Kidney (tissue), 13 donors: ENCODE measurements at regions not wholly inside any gene's neighbourhood (a gene's known extent, or its start where the extent isn't known, plus 50 kb on each side); places are given as distances from the start of the nearest gene placed in this dataset.

ENCODE experiments used
- DNase-seq, 5 donors: peaks; one replicate each; pipeline ENCODE4 v3.0.0-alpha.2; 2013 to 2020
- FAIRE-seq: peaks from 2 replicates; lab custom pipeline; 2012; peaks lifted over from hg19 to GRCh38; lab: Jason Lieb, UNC
- H3K27ac ChIP-seq, 2 donors: one replicate each; pipeline ENCODE4 v1.7.0; 2013; ENCODE audit warnings: low read depth in 2 of 2, low read length in 2 of 2, inconsistent platforms in 1 of 2
- H3K27me3 ChIP-seq: one replicate; pipeline ENCODE4 v1.7.1; 2013; ENCODE audit warnings: low read length, inconsistent platforms; ENCODE audit not compliant: control insufficient read depth, insufficient read depth
- H3K36me3 ChIP-seq, 3 donors: one replicate each; pipeline versions ENCODE4 v1.7.0 to v1.7.1; 2013; ENCODE audit warnings: low read length in 3 of 3, control low read depth in 1 of 3, inconsistent platforms in 1 of 3; ENCODE audit not compliant: insufficient read depth in 3 of 3, control insufficient read depth in 2 of 3
- H3K4me1 ChIP-seq, 3 donors: one replicate each; pipeline versions ENCODE4 v1.7.0 to v1.7.1; 2013; ENCODE audit warnings: low read length in 3 of 3, inconsistent platforms in 1 of 3, low read depth in 1 of 3; ENCODE audit not compliant: control insufficient read depth in 2 of 3, insufficient read depth in 2 of 3
- H3K4me3 ChIP-seq, 3 donors: one replicate each; pipeline versions ENCODE4 v1.7.0 to v1.8.1; 2013; ENCODE audit warnings: low read length in 3 of 3, control low read depth in 1 of 3, inconsistent platforms in 1 of 3
- H3K9ac ChIP-seq, 3 donors: one replicate each; pipeline versions ENCODE4 v1.7.0 to v1.7.1; 2013; ENCODE audit warnings: low read length in 3 of 3, control low read depth in 1 of 3, inconsistent platforms in 1 of 3
- H3K9me3 ChIP-seq, 3 donors: one replicate each; pipeline versions ENCODE4 v1.7.0 to v1.7.1; 2013; ENCODE audit warnings: low read length in 3 of 3, control low read depth in 1 of 3, inconsistent platforms in 1 of 3; ENCODE audit not compliant: control insufficient read depth in 2 of 3, insufficient read depth in 1 of 3
- intact Hi-C: fragments of 100-400 bp; cut with DNase I; formaldehyde crosslinking; loops from one replicate; pipeline ENCODE4 v1.11.1; 2022
- TF ChIP-seq, protein P1 (sequence below): IDR thresholded peaks from 3 replicates; pipeline ENCODE4 v1.5.1; 2012; ENCODE audit warnings: mild to moderate bottlenecking, moderate library complexity, borderline replicate concordance; ENCODE audit not compliant: insufficient read depth; ENCODE audit errors: extremely low read depth
- donor health status: control.
- donor health status: control.
- donor health status: control.
- donor health status: control.
- donor health status: control.
- donor health status: DM: yes; HTN: yes; CAD: no.
- donor health status: Normal renal cell carcinoma (clear cell type).

- Histone ChIP-seq H3K9me3 (no peaks in the 10 kb centered on the region), H3K27ac (no peak overlapping the region), H3K4me1 (no peaks in the 10 kb centered on the region), H3K9ac (no peak overlapping the region), H3K4me3 (no peak overlapping the region), H3K36me3 (no peaks in the 10 kb centered on the region), H3K27me3 (no peaks in the 10 kb centered on the region)
- DNase-seq (peak in 1 of 5 donors; percentile 59), FAIRE-seq (no peak)
- intact Hi-C loops = no loop called here
- TF ChIP-seq, protein P1, sequence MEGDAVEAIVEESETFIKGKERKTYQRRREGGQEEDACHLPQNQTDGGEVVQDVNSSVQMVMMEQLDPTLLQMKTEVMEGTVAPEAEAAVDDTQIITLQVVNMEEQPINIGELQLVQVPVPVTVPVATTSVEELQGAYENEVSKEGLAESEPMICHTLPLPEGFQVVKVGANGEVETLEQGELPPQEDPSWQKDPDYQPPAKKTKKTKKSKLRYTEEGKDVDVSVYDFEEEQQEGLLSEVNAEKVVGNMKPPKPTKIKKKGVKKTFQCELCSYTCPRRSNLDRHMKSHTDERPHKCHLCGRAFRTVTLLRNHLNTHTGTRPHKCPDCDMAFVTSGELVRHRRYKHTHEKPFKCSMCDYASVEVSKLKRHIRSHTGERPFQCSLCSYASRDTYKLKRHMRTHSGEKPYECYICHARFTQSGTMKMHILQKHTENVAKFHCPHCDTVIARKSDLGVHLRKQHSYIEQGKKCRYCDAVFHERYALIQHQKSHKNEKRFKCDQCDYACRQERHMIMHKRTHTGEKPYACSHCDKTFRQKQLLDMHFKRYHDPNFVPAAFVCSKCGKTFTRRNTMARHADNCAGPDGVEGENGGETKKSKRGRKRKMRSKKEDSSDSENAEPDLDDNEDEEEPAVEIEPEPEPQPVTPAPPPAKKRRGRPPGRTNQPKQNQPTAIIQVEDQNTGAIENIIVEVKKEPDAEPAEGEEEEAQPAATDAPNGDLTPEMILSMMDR = no peak
Measured at GRCh38 chr14:38042322-38042721, 165.4 kb upstream of the SSTR1 start.

GRCh38 chr14:38044710-38045109 is 163.0 kb upstream of the SSTR1 start:
- intact Hi-C loops = no loop called here
- no peak overlapping the region for H3K27ac ChIP-seq
- H3K36me3 ChIP-seq = no peaks in the 10 kb centered on the region
- FAIRE-seq (no peak), DNase-seq (no peak)
- no peaks in the 10 kb centered on the region for H3K9me3 ChIP-seq
- TF ChIP-seq, protein P1 = no peak
- no peaks in the 10 kb centered on the region for H3K4me1 ChIP-seq
- no peak overlapping the region for H3K9ac ChIP-seq
- H3K4me3 ChIP-seq = no peak overlapping the region
- no peaks in the 10 kb centered on the region for H3K27me3 ChIP-seq

GRCh38 chr14:38045461-38045860 is 162.2 kb upstream of the SSTR1 start:
- intact Hi-C loops = no loop called here
- DNase-seq (no peak), FAIRE-seq (no peak)
- TF ChIP-seq, protein P1 = no peak
- Histone ChIP-seq H3K9ac (no peak overlapping the region), H3K27me3 (no peaks in the 10 kb centered on the region), H3K9me3 (no peaks in the 10 kb centered on the region), H3K4me3 (no peak overlapping the region), H3K27ac (no peak overlapping the region), H3K36me3 (no peaks in the 10 kb centered on the region), H3K4me1 (no peaks in the 10 kb centered on the region)

DNA sequence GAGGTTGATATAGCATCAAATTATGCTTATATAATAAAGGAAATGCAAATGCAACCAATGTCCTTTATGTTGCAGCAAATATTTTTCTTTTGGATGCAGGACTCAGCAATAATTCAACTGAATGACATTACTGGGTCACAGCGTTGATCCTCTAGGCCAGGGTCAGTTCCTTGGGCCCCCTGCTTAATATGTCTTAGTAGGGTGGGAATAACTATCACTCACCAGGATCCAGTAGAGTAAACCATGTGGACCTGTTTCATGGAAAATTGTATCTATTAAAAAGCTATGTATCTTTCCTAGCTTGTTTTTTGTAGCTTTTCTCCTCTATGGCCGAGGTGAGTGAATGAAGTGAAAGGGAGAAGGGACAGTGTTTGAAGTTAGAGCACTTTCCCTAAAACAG is 161.5 kb upstream of the SSTR1 start:
- no peak overlapping the region for H3K4me3 ChIP-seq
- no peaks in the 10 kb centered on the region for H3K27me3 ChIP-seq
- FAIRE-seq = no peak
- no peaks in the 10 kb centered on the region for H3K9me3 ChIP-seq
- no peak overlapping the region for H3K9ac ChIP-seq
- intact Hi-C loops = no loop called here
- no peaks in the 10 kb centered on the region for H3K4me1 ChIP-seq
- no peak overlapping the region for H3K27ac ChIP-seq
- no peaks in the 10 kb centered on the region for H3K36me3 ChIP-seq
- TF ChIP-seq, protein P1 = no peak
- no peak for DNase-seq
